NT2/D1 (cell line): ENCODE measurements at regions not wholly inside any gene's neighbourhood (a gene's known extent, or its start where the extent isn't known, plus 50 kb on each side); places are given as distances from the start of the nearest gene placed in this dataset.

Source experiments
- DNase-seq: peaks from one replicate; pipeline ENCODE4 v3.0.0-alpha.2; 2011; ENCODE audit warnings: low read depth, low spot score
- H3K27me3 ChIP-seq: 2 replicates; pipeline ENCODE4 v1.6.0; 2011; ENCODE audit warnings: mild to moderate bottlenecking; ENCODE audit not compliant: insufficient read length, insufficient read depth
- H3K36me3 ChIP-seq: 2 replicates; pipeline ENCODE4 v1.6.1; 2011; ENCODE audit warnings: mild to moderate bottlenecking, low read length, mixed read lengths; ENCODE audit not compliant: insufficient read depth, insufficient read length
- H3K4me1 ChIP-seq: 2 replicates; pipeline ENCODE4 v1.5.1; 2011; ENCODE audit not compliant: insufficient read depth, insufficient read length
- H3K4me3 ChIP-seq: 2 replicates; pipeline ENCODE4 v1.5.1; 2011; ENCODE audit warnings: low read depth; ENCODE audit not compliant: insufficient read length
- H3K9ac ChIP-seq: 2 replicates; pipeline ENCODE4 v1.6.0; 2011; ENCODE audit warnings: low read depth; ENCODE audit not compliant: insufficient read length
- H3K9me3 ChIP-seq: 2 replicates; pipeline ENCODE4 v1.5.1; 2011; ENCODE audit warnings: mild to moderate bottlenecking, low read length; ENCODE audit not compliant: insufficient read depth
- SUZ12 ChIP-seq: IDR thresholded peaks from 2 replicates; pipeline ENCODE4 v1.6.1; 2011; ENCODE audit not compliant: insufficient read length, insufficient read depth; ENCODE audit errors: extremely low read depth
- YY1 ChIP-seq: IDR thresholded peaks from 2 replicates; pipeline ENCODE4 v1.6.1; 2011; ENCODE audit not compliant: insufficient read length, insufficient read depth
- ZNF274 ChIP-seq: IDR thresholded peaks from 2 replicates; pipeline ENCODE4 v1.6.1; 2011; ENCODE audit warnings: mild to moderate bottlenecking, low read depth, low read length

GRCh38 chr2:62284980-62285379 lies 89.1 kb downstream of the B3GNT2 start:
- Histone ChIP-seq H3K27me3 (no peaks in the 10 kb centered on the region), H3K9ac (no peak overlapping the region), H3K9me3 (peaks cover 17% of the 10 kb centered on the region; the same call in 1 of the 2 replicates), H3K36me3 (no peaks in the 10 kb centered on the region), H3K4me1 (no peaks in the 10 kb centered on the region), H3K4me3 (no peak overlapping the region)
- DNase-seq: no peak
- no peak for TF ChIP-seq SUZ12
- no peak for TF ChIP-seq ZNF274
- no peak for TF ChIP-seq YY1

DNA sequence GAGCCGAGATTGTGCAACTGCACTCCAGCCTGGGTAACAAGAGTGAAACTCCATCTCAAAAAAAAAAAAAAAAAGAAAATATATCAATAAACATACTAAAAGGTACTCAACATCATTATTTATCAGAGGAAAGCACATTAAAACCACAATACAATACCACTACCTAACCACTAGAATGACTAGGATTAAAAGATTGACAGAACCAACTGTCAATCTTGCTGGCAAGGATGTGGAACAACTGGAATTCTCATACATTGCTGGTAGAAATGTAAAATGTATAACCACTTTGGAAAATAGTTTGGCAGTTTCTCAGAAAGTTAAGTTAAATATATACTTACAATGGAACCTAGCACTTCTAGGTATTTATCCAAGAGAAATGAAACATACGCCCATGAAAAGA lies 88.6 kb downstream of the B3GNT2 start:
- Histone ChIP-seq H3K4me1 (no peaks in the 10 kb centered on the region), H3K9ac (no peak overlapping the region), H3K9me3 (peaks cover 17% of the 10 kb centered on the region; the same call in 1 of the 2 replicates), H3K36me3 (no peaks in the 10 kb centered on the region), H3K4me3 (no peak overlapping the region), H3K27me3 (no peaks in the 10 kb centered on the region)
- no peak for TF ChIP-seq YY1
- TF ChIP-seq SUZ12: no peak
- DNase-seq: no peak

DNA sequence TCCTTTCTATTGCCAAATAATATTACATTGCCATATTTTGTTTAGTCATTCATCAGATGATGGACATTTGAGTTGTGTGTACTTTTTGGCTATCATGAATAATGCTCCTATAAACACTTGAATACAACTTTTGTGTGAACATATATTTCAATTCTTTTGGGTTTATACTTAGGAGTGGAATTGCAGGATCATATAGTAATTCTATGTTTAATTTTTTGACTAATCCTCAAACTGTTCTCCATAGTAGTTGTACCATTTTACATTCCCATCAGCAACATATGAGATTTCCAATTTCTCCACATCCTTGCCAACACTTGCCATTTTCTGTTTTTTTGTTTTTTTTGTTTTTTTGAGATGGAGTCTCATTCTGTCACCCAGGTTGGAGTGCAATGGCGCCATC lies 87.2 kb downstream of the B3GNT2 start:
- DNase-seq: no peak
- H3K27me3 ChIP-seq: no peaks in the 10 kb centered on the region
- no peak overlapping the region for H3K9ac ChIP-seq
- H3K4me3 ChIP-seq: no peak overlapping the region
- H3K4me1 ChIP-seq: no peaks in the 10 kb centered on the region
- peaks cover 28% of the 10 kb centered on the region; the same call in 1 of the 2 replicates for H3K9me3 ChIP-seq
- H3K36me3 ChIP-seq: no peaks in the 10 kb centered on the region
- TF ChIP-seq YY1 (no peak), SUZ12 (no peak), ZNF274 (no peak)

GRCh38 chr2:62281663-62282062 lies 85.7 kb downstream of the B3GNT2 start:
- Histone ChIP-seq H3K4me3 (no peak overlapping the region), H3K27me3 (no peaks in the 10 kb centered on the region), H3K4me1 (no peaks in the 10 kb centered on the region), H3K9ac (no peak overlapping the region), H3K36me3 (no peaks in the 10 kb centered on the region), H3K9me3 (peaks cover 42% of the 10 kb centered on the region)
- TF ChIP-seq YY1 (no peak), SUZ12 (no peak), ZNF274 (no peak)
- DNase-seq: no peak

DNA sequence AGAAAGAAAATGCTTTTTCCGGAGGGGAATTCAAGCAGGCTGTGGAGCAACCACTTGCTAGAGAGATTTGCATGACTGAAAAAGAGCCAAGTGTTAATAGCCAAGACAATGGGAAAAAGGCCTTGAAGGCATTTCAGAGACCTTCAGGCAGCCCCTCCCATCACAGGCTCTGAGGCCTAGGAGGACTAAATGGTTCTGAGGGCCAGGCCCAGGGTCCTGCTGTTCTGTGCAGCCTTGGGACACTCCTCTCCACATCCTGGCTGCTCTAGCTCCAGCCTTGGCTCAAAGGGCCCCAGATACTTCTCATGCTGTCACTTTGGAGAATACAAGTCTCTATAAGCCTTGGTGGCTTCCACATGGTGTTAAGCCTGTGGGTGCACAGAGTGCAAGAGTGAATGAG lies 81.8 kb downstream of the B3GNT2 start:
- H3K9ac ChIP-seq: no peak overlapping the region
- peaks cover 37% of the 10 kb centered on the region for H3K9me3 ChIP-seq
- no peaks in the 10 kb centered on the region for H3K4me1 ChIP-seq
- no peaks in the 10 kb centered on the region for H3K27me3 ChIP-seq
- no peaks in the 10 kb centered on the region for H3K36me3 ChIP-seq
- TF ChIP-seq ZNF274: no peak
- DNase-seq: no peak
- H3K4me3 ChIP-seq: no peak overlapping the region
